A549 (cell line): ENCODE measurements at regions not wholly inside any gene's neighbourhood (a gene's known extent, or its start where the extent isn't known, plus 50 kb on each side); places are given as distances from the start of the nearest gene placed in this dataset.

Experiments used
- ATAC-seq, 2 experiments: fragments of 200-7000 bp in 1 of 2; fragments of >200 bp in 1 of 2; cut with Nextera tagmentation in 1 of 2; cut with Tn5 transposase in 1 of 2; 3 replicates each; pipeline versions ENCODE4 v1.8.0 to v1.9.1; 2018 to 2020; ENCODE audit warnings: mild to moderate bottlenecking in 1 of 2, moderate library complexity in 1 of 2
- CTCF ChIA-PET: fragments of 300-600 bp; sonication (Branson Sonifier 250); formaldehyde crosslinking; extraction: SDS; loops from one replicate; lab custom pipeline; 2021; ENCODE audit warnings: antibody characterized with exemption, inconsistent platforms; lab: Yijun Ruan, JAX
- POLR2A ChIA-PET: fragments of 350-600 bp; formaldehyde crosslinking; extraction: SDS; loops from one replicate; lab custom pipeline; 2021; ENCODE audit warnings: antibody characterized with exemption, inconsistent platforms; lab: Yijun Ruan, JAX
- DNase-seq, 2 experiments: peaks; one replicate each; pipeline versions ENCODE4 v3.0.0 to v3.0.0-alpha.2; 2011 to 2016; ENCODE audit warnings: low read depth in 1 of 2, low spot score in 1 of 2
- FAIRE-seq: peaks from 2 replicates; lab custom pipeline; 2011; peaks lifted over from hg19 to GRCh38; lab: Jason Lieb, UNC
- H3K27ac ChIP-seq, 2 experiments: fragments of >200 bp; sonication (Bioruptor Twin); formaldehyde crosslinking; 3 replicates each; pipeline ENCODE4 v1.5.1; 2016 to 2017
- H3K4me1 ChIP-seq: fragments of >200 bp; sonication (Bioruptor Twin); formaldehyde crosslinking; 3 replicates; pipeline ENCODE4 v1.6.1; 2016
- H3K4me2 ChIP-seq: fragments of >200 bp; sonication (Bioruptor Twin); formaldehyde crosslinking; 3 replicates; pipeline ENCODE4 v1.6.1; 2016
- H3K4me3 ChIP-seq: fragments of >200 bp; sonication (Bioruptor Twin); formaldehyde crosslinking; 3 replicates; pipeline ENCODE4 v1.5.1; 2016
- H3K9me3 ChIP-seq: fragments of >200 bp; sonication (Bioruptor Twin); formaldehyde crosslinking; 3 replicates; pipeline ENCODE4 v1.6.1; 2016
- ATOH8 ChIP-seq: fragments of 250-450 bp; sonication (Bioruptor Pico); IDR thresholded peaks from 2 replicates; pipeline ENCODE4 v1.5.0; 2020; ENCODE audit warnings: low read depth, mild to moderate bottlenecking, moderate library complexity
- BCL3 ChIP-seq: fragments of >200 bp; sonication (Bioruptor Twin); formaldehyde crosslinking; IDR thresholded peaks from 3 replicates; pipeline ENCODE4 v1.6.1; 2016
- CBX2 ChIP-seq: fragments of 200-600 bp; sonication (generic); IDR thresholded peaks from 2 replicates; pipeline ENCODE4 v1.6.1; 2016; ENCODE audit warnings: low read depth, mild to moderate bottlenecking, borderline replicate concordance
- CHD4 ChIP-seq: fragments of 200-600 bp; sonication (generic); IDR thresholded peaks from 2 replicates; pipeline ENCODE4 v1.6.1; 2016; ENCODE audit warnings: antibody characterized with exemption, mild to moderate bottlenecking, borderline replicate concordance
- E2F6 ChIP-seq: IDR thresholded peaks from 2 replicates; pipeline ENCODE4 v1.6.1; 2012; ENCODE audit warnings: low read depth, borderline replicate concordance
- FOSB ChIP-seq: fragments of 250-450 bp; sonication (Bioruptor Pico); IDR thresholded peaks from 2 replicates; pipeline ENCODE4 v1.5.0; 2020; ENCODE audit warnings: mild to moderate bottlenecking, moderate library complexity
- HES2 ChIP-seq: fragments of >200 bp; sonication (Bioruptor Twin); formaldehyde crosslinking; IDR thresholded peaks from 2 replicates; pipeline ENCODE4 v1.6.1; 2016
- HOXA7 ChIP-seq: fragments of 250-450 bp; sonication (Bioruptor Pico); IDR thresholded peaks from 2 replicates; pipeline ENCODE4 v1.5.0; 2020; ENCODE audit warnings: mild to moderate bottlenecking, moderate library complexity
- HOXB13 ChIP-seq: fragments of 250-450 bp; sonication (Bioruptor Pico); IDR thresholded peaks from 2 replicates; pipeline ENCODE4 v1.5.0; 2020; ENCODE audit warnings: low read depth, mild to moderate bottlenecking, moderate library complexity
- JUN ChIP-seq, 2 experiments: fragments of >200 bp; sonication (Bioruptor Twin); formaldehyde crosslinking; IDR thresholded peaks; 2 replicates in 1 of 2; 3 replicates in 1 of 2; pipeline ENCODE4 v1.6.1; 2016 to 2017
- MAFK ChIP-seq: fragments of 450-650 bp; IDR thresholded peaks from 2 replicates; pipeline ENCODE4 v1.6.1; 2014; ENCODE audit not compliant: partially characterized antibody
- MAZ ChIP-seq: fragments of 150-350 bp; IDR thresholded peaks from 2 replicates; pipeline ENCODE4 v1.6.1; 2014; ENCODE audit warnings: antibody characterized with exemption, low read depth, low read length, borderline replicate concordance
- NPAS2 ChIP-seq: fragments of 250-450 bp; sonication (Bioruptor Pico); IDR thresholded peaks from 2 replicates; pipeline ENCODE4 v1.8.0; 2022; ENCODE audit warnings: mild to moderate bottlenecking, moderate library complexity, borderline replicate concordance
- PBX3 ChIP-seq: IDR thresholded peaks from 2 replicates; pipeline ENCODE4 v1.6.1; 2012
- PHF8 ChIP-seq: fragments of 200-600 bp; sonication (generic); IDR thresholded peaks from 2 replicates; pipeline ENCODE4 v1.6.1; 2016; ENCODE audit warnings: low read depth, mild to moderate bottlenecking, antibody characterized with exemption, moderate library complexity, borderline replicate concordance
- RARB ChIP-seq: fragments of 250-450 bp; sonication (Bioruptor Pico); IDR thresholded peaks from 2 replicates; pipeline ENCODE4 v1.8.0; 2021; ENCODE audit warnings: mild to moderate bottlenecking, moderate library complexity
- REST ChIP-seq: fragments of 200-600 bp; sonication (generic); IDR thresholded peaks from 2 replicates; pipeline ENCODE4 v1.6.1; 2016; ENCODE audit warnings: antibody characterized with exemption, mild to moderate bottlenecking, moderate library complexity
- USF2 ChIP-seq: fragments of 450-650 bp; IDR thresholded peaks from 2 replicates; pipeline ENCODE4 v1.6.1; 2014; ENCODE audit warnings: antibody characterized with exemption
- ZNF302 ChIP-seq: fragments of 250-450 bp; sonication (Bioruptor Pico); IDR thresholded peaks from 2 replicates; pipeline ENCODE4 v1.9.0; 2021; ENCODE audit warnings: inconsistent platforms, mild to moderate bottlenecking, moderate library complexity
- WGBS: methylation state at CpG from one replicate; pipeline ENCODE4 v1.1.6; 2017; ENCODE audit errors: missing lambda C conversion rate; 5-methylcytosine and 5-hydroxymethylcytosine counted together

GRCh38 chr1:213891989-213892902 is 95.5 kb upstream of the PROX1 start:
- no peak overlapping the region for H3K4me3 ChIP-seq
- FAIRE-seq = no peak
- ChIA-PET POLR2A (no interaction called here), CTCF (interaction anchor here (0.9 kb wide), 1 partner anchor 16 kb away, joined by 3 read pairs; no protein-coding TSS in a partner anchor)
- H3K4me2 ChIP-seq = no peak overlapping the region
- no peak for DNase-seq
- TF ChIP-seq NPAS2 (CRISPR knock-in tag) (no peak), CHD4 (no peak), JUN (IDR thresholded peaks at IDR 0.05) (no peak), PHF8 (no peak), ATOH8 (CRISPR knock-in tag) (no peak), FOSB (no peak), RARB (CRISPR knock-in tag) (no peak)
- H3K4me1 ChIP-seq = no peaks in the 10 kb centered on the region
- H3K27ac ChIP-seq = no peak overlapping the region
- no peak for ATAC-seq
- no peaks in the 10 kb centered on the region for H3K9me3 ChIP-seq
- 9% methylated on average over 6 of the region's 6 CpGs for WGBS

GRCh38 chr1:213898684-213899083 is 89.1 kb upstream of the PROX1 start:
- ATAC-seq (no peak), FAIRE-seq (no peak), DNase-seq (no peak)
- no peak for TF ChIP-seq E2F6
- no peak for TF ChIP-seq NPAS2 (CRISPR knock-in tag)
- no peak for TF ChIP-seq HES2
- no peak for TF ChIP-seq REST
- TF ChIP-seq HOXA7 = no peak
- TF ChIP-seq MAFK = no peak
- no peak for TF ChIP-seq PHF8
- no peak for TF ChIP-seq USF2
- no peak for TF ChIP-seq HOXB13 (CRISPR knock-in tag)
- TF ChIP-seq CBX2 = no peak
- TF ChIP-seq MAZ = no peak
- no peak for TF ChIP-seq PBX3
- TF ChIP-seq RARB (CRISPR knock-in tag) = no peak
- TF ChIP-seq ZNF302 (CRISPR knock-in tag) = no peak
- TF ChIP-seq JUN (IDR thresholded peaks at IDR 0.05) = no peak
- no peak for TF ChIP-seq BCL3
- no peak for TF ChIP-seq FOSB
- no peaks in the 10 kb centered on the region for H3K9me3 ChIP-seq
- no peak overlapping the region for H3K4me3 ChIP-seq
- POLR2A ChIA-PET = no interaction called here
- H3K4me1 ChIP-seq = no peaks in the 10 kb centered on the region
- H3K4me2 ChIP-seq = no peak overlapping the region
- WGBS = 55% methylated on average over 4 of the region's 4 CpGs
- H3K27ac ChIP-seq = no peak overlapping the region
- CTCF ChIA-PET = no interaction called here
